Fibroblast of lung (primary cell): ENCODE measurements at regions not wholly inside any gene's neighbourhood (a gene's known extent, or its start where the extent isn't known, plus 50 kb on each side); places are given as distances from the start of the nearest gene placed in this dataset.
"Not testable (repeated sequence)": the region's sequence is repeated elsewhere in the genome, so short reads cannot be mapped to it uniquely, and the experiment has no call there.

Source experiments
- EZH2 ChIP-seq: IDR thresholded peaks from 2 replicates; pipeline ENCODE4 v1.5.1; 2012; ENCODE audit warnings: low read length, control low read depth, mild to moderate bottlenecking; ENCODE audit errors: missing control alignments
- TF ChIP-seq, protein P1 (sequence below), 2 donors: IDR thresholded peaks in 1 of 2; conservative IDR thresholded peaks in 1 of 2; 1 replicate in 1 of 2; 2 replicates in 1 of 2; pipeline ENCODE4 v1.5.1; 2011 to 2012; ENCODE audit warnings: low read length in 2 of 2, control low read depth in 1 of 2, inconsistent platforms in 1 of 2, low read depth in 1 of 2, mild to moderate bottlenecking in 1 of 2

DNA sequence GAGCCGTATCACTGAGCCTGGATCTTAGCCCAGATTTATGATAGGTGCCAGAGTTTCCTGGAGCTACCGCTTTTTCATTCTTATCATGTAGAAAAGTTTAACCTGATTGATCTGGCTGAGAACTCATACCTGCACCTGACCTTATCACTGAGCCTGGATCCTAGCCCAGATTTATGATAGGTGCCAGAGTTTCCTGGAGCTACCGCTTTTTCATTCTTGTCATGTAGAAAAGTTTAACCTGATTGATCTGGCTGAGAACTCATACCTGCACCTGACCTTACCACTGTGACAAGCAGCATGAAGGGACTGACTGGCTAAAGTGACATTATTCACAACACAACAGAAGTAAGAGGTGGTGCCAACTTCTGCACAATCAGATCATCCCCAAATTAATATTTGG lies 1188.1 kb upstream of the FLRT2 start:
- TF ChIP-seq, protein P1, sequence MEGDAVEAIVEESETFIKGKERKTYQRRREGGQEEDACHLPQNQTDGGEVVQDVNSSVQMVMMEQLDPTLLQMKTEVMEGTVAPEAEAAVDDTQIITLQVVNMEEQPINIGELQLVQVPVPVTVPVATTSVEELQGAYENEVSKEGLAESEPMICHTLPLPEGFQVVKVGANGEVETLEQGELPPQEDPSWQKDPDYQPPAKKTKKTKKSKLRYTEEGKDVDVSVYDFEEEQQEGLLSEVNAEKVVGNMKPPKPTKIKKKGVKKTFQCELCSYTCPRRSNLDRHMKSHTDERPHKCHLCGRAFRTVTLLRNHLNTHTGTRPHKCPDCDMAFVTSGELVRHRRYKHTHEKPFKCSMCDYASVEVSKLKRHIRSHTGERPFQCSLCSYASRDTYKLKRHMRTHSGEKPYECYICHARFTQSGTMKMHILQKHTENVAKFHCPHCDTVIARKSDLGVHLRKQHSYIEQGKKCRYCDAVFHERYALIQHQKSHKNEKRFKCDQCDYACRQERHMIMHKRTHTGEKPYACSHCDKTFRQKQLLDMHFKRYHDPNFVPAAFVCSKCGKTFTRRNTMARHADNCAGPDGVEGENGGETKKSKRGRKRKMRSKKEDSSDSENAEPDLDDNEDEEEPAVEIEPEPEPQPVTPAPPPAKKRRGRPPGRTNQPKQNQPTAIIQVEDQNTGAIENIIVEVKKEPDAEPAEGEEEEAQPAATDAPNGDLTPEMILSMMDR (conservative IDR thresholded peaks at IDR 0.05 in 1 of 2, IDR thresholded peaks at IDR 0.05 in 1 of 2; ENCODE audit: low read depth in 1 of 2, low read length in 2 of 2) = not testable (repeated sequence)
- not testable (repeated sequence) for TF ChIP-seq EZH2
